ENCODE measurements at regions not wholly inside any gene's neighbourhood (a gene's known extent, or its start where the extent isn't known, plus 50 kb on each side); places are given as distances from the start of the nearest gene placed in this dataset.

GRCh38 chr5:98416541-98416940, 356.9 kb upstream of the RGMB start:
- Histone ChIP-seq H3K27ac (ENCODE audit: low read depth) (no peak overlapping the region), H3K4me3 (ENCODE audit: low read depth, low read length) (no peak overlapping the region), H3K36me3 (ENCODE audit: insufficient read depth) (no peaks in the 10 kb centered on the region), H3K4me1 (ENCODE audit: insufficient read depth) (no peaks in the 10 kb centered on the region)
- DNase-seq (ENCODE audit: extremely low spot score), result no peak

- Histone ChIP-seq H3K36me3 (ENCODE audit: insufficient read depth) (no peaks in the 10 kb centered on the region), H3K27ac (ENCODE audit: low read depth) (no peak overlapping the region), H3K4me3 (ENCODE audit: low read depth, low read length) (no peak overlapping the region), H3K4me1 (ENCODE audit: insufficient read depth) (no peaks in the 10 kb centered on the region)
- 53% methylated on average over 1 of the region's 1 CpG for WGBS
- no peak for DNase-seq (ENCODE audit: extremely low spot score)
Observed at GRCh38 chr5:98419825-98420224, 353.6 kb upstream of the RGMB start.

GRCh38 chr5:98424681-98425450, 348.6 kb upstream of the RGMB start:
- 47% methylated on average over 4 of the region's 4 CpGs for WGBS
- no peak overlapping the region for H3K27ac ChIP-seq (ENCODE audit: low read depth)

GRCh38 chr5:98425640-98426039, 347.8 kb upstream of the RGMB start:
- H3K4me1 ChIP-seq (ENCODE audit: insufficient read depth), result no peaks in the 10 kb centered on the region
- H3K36me3 ChIP-seq (ENCODE audit: insufficient read depth), result peaks cover 1% of the 10 kb centered on the region
- no peak for DNase-seq (ENCODE audit: extremely low spot score)
- H3K4me3 ChIP-seq (ENCODE audit: low read depth, low read length), result no peak overlapping the region
- no peak overlapping the region for H3K27ac ChIP-seq (ENCODE audit: low read depth)

More at GRCh38 chr5:98424681-98425450, 348.6 kb upstream of the RGMB start:
- Histone ChIP-seq H3K4me3 (ENCODE audit: low read depth, low read length) (no peak overlapping the region), H3K36me3 (ENCODE audit: insufficient read depth) (peaks cover 1% of the 10 kb centered on the region), H3K4me1 (ENCODE audit: insufficient read depth) (no peaks in the 10 kb centered on the region)
- no peak for DNase-seq (ENCODE audit: extremely low spot score)

- H3K27ac ChIP-seq (ENCODE audit: low read depth), result no peak overlapping the region
- WGBS, result 57% methylated on average over 4 of the region's 4 CpGs
- no peak for DNase-seq (ENCODE audit: extremely low spot score)
Observed at GRCh38 chr5:98428806-98429205, 344.7 kb upstream of the RGMB start.

GRCh38 chr5:98432378-98432777, 341.1 kb upstream of the RGMB start:
- no peak overlapping the region for H3K4me3 ChIP-seq (ENCODE audit: low read depth, low read length)
- H3K4me1 ChIP-seq (ENCODE audit: insufficient read depth), result no peaks in the 10 kb centered on the region
- H3K36me3 ChIP-seq (ENCODE audit: insufficient read depth), result peaks cover 1% of the 10 kb centered on the region
- WGBS, result 90% methylated on average over 3 of the region's 3 CpGs
- no peak for DNase-seq (ENCODE audit: extremely low spot score)
- no peak overlapping the region for H3K27ac ChIP-seq (ENCODE audit: low read depth)

More at GRCh38 chr5:98428806-98429205, 344.7 kb upstream of the RGMB start:
- H3K4me3 ChIP-seq (ENCODE audit: low read depth, low read length), result no peak overlapping the region
- no peaks in the 10 kb centered on the region for H3K4me1 ChIP-seq (ENCODE audit: insufficient read depth)
- H3K36me3 ChIP-seq (ENCODE audit: insufficient read depth), result peaks cover 1% of the 10 kb centered on the region

GRCh38 chr5:98433022-98433421, 340.4 kb upstream of the RGMB start:
- no peaks in the 10 kb centered on the region for H3K36me3 ChIP-seq (ENCODE audit: insufficient read depth)
- no peak for DNase-seq (ENCODE audit: extremely low spot score)
- no peaks in the 10 kb centered on the region for H3K4me1 ChIP-seq (ENCODE audit: insufficient read depth)
- no peak overlapping the region for H3K27ac ChIP-seq (ENCODE audit: low read depth)
- no peak overlapping the region for H3K4me3 ChIP-seq (ENCODE audit: low read depth, low read length)
- WGBS, result 18% methylated on average over 2 of the region's 2 CpGs

- Histone ChIP-seq H3K27ac (ENCODE audit: low read depth) (no peak overlapping the region), H3K4me3 (ENCODE audit: low read depth, low read length) (no peak overlapping the region)
Observed at GRCh38 chr5:98433673-98434072, 339.8 kb upstream of the RGMB start.

GRCh38 chr5:98436667-98437066, 336.8 kb upstream of the RGMB start:
- 83% methylated on average over 3 of the region's 3 CpGs for WGBS
- no peak overlapping the region for H3K27ac ChIP-seq (ENCODE audit: low read depth)
- DNase-seq (ENCODE audit: extremely low spot score), result no peak

More at GRCh38 chr5:98433673-98434072, 339.8 kb upstream of the RGMB start:
- no peaks in the 10 kb centered on the region for H3K36me3 ChIP-seq (ENCODE audit: insufficient read depth)
- no peaks in the 10 kb centered on the region for H3K4me1 ChIP-seq (ENCODE audit: insufficient read depth)
- no peak for DNase-seq (ENCODE audit: extremely low spot score)

GRCh38 chr5:98442448-98442847, 331.0 kb upstream of the RGMB start:
- WGBS, result 74% methylated on average over 1 of the region's 1 CpG
- no peak for DNase-seq (ENCODE audit: extremely low spot score)
- Histone ChIP-seq H3K4me1 (ENCODE audit: insufficient read depth) (no peaks in the 10 kb centered on the region), H3K27ac (ENCODE audit: low read depth) (no peak overlapping the region), H3K4me3 (ENCODE audit: low read depth, low read length) (no peak overlapping the region), H3K36me3 (ENCODE audit: insufficient read depth) (no peaks in the 10 kb centered on the region)

More at GRCh38 chr5:98436667-98437066, 336.8 kb upstream of the RGMB start:
- H3K4me1 ChIP-seq (ENCODE audit: insufficient read depth), result no peaks in the 10 kb centered on the region
- H3K4me3 ChIP-seq (ENCODE audit: low read depth, low read length), result no peak overlapping the region
- no peaks in the 10 kb centered on the region for H3K36me3 ChIP-seq (ENCODE audit: insufficient read depth)

- no peaks in the 10 kb centered on the region for H3K4me1 ChIP-seq (ENCODE audit: insufficient read depth)
- DNase-seq (ENCODE audit: extremely low spot score), result no peak
- H3K27ac ChIP-seq (ENCODE audit: low read depth), result no peak overlapping the region
- no peaks in the 10 kb centered on the region for H3K36me3 ChIP-seq (ENCODE audit: insufficient read depth)
- no peak overlapping the region for H3K4me3 ChIP-seq (ENCODE audit: low read depth, low read length)
- 75% methylated on average over 1 of the region's 1 CpG for WGBS
Observed at GRCh38 chr5:98443881-98444280, 329.6 kb upstream of the RGMB start.

- no peaks in the 10 kb centered on the region for H3K36me3 ChIP-seq (ENCODE audit: insufficient read depth)
- no peak overlapping the region for H3K4me3 ChIP-seq (ENCODE audit: low read depth, low read length)
- H3K27ac ChIP-seq (ENCODE audit: low read depth), result no peak overlapping the region
- no peaks in the 10 kb centered on the region for H3K4me1 ChIP-seq (ENCODE audit: insufficient read depth)
- 74% methylated on average over 1 of the region's 1 CpG for WGBS
- DNase-seq (ENCODE audit: extremely low spot score), result no peak
Observed at GRCh38 chr5:98453296-98453695, 320.2 kb upstream of the RGMB start.

GRCh38 chr5:98454407-98454806, 319.1 kb upstream of the RGMB start:
- no peak for DNase-seq (ENCODE audit: extremely low spot score)
- H3K36me3 ChIP-seq (ENCODE audit: insufficient read depth), result no peaks in the 10 kb centered on the region
- 71% methylated on average over 1 of the region's 1 CpG for WGBS
- H3K27ac ChIP-seq (ENCODE audit: low read depth), result no peak overlapping the region
- H3K4me3 ChIP-seq (ENCODE audit: low read depth, low read length), result no peak overlapping the region
- no peaks in the 10 kb centered on the region for H3K4me1 ChIP-seq (ENCODE audit: insufficient read depth)

- Histone ChIP-seq H3K27ac (ENCODE audit: low read depth) (no peak overlapping the region), H3K36me3 (ENCODE audit: insufficient read depth) (no peaks in the 10 kb centered on the region)
- 52% methylated on average over 4 of the region's 4 CpGs for WGBS
Observed at GRCh38 chr5:98454904-98455303, 318.6 kb upstream of the RGMB start.

GRCh38 chr5:98455665-98456064, 317.8 kb upstream of the RGMB start:
- 65% methylated on average over 3 of the region's 3 CpGs for WGBS
- H3K4me3 ChIP-seq (ENCODE audit: low read depth, low read length), result no peak overlapping the region
- no peak for DNase-seq (ENCODE audit: extremely low spot score)
- H3K27ac ChIP-seq (ENCODE audit: low read depth), result no peak overlapping the region
- no peaks in the 10 kb centered on the region for H3K4me1 ChIP-seq (ENCODE audit: insufficient read depth)
- no peaks in the 10 kb centered on the region for H3K36me3 ChIP-seq (ENCODE audit: insufficient read depth)

More at GRCh38 chr5:98454904-98455303, 318.6 kb upstream of the RGMB start:
- no peak overlapping the region for H3K4me3 ChIP-seq (ENCODE audit: low read depth, low read length)
- no peak for DNase-seq (ENCODE audit: extremely low spot score)
- H3K4me1 ChIP-seq (ENCODE audit: insufficient read depth), result no peaks in the 10 kb centered on the region
